ENCODE measurements at regions not wholly inside any gene's neighbourhood (a gene's known extent, or its start where the extent isn't known, plus 50 kb on each side); places are given as distances from the start of the nearest gene placed in this dataset.
A peak's percentile ranks its signal among the peaks of the same experiment; 100 is the strongest.

DNA sequence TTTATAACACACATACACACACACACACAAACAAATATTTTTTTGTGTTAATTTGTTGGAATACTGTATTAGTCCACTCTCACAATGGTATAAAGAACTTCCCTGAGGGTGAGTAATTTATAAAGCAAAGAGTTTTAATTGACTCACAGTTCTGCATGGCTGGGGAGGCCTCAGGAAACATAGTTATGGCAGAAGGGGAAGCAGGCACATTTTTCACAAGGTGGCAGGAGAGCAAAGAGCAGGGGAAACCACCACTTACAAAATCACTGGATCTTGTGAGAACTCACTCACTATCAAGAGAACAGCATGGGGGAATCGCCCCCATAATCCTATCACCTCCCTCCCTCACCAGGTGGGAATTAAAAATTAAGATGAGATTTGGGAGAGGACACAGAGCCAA lies 205.4 kb upstream of the PTPRD start:
- Mint-ChIP-seq H3K4me3 (no peak overlapping the region), H3K27ac (no peak overlapping the region), H3K27me3 (ENCODE audit: low read depth, poor library complexity) (no peaks in the 10 kb centered on the region), H3K9me3 (no peaks in the 10 kb centered on the region), H3K4me1 (no peaks in the 10 kb centered on the region), H3K36me3 (ENCODE audit: low read depth) (no peaks in the 10 kb centered on the region)
- DNase-seq: no peak
- TF ChIP-seq, protein P1, sequence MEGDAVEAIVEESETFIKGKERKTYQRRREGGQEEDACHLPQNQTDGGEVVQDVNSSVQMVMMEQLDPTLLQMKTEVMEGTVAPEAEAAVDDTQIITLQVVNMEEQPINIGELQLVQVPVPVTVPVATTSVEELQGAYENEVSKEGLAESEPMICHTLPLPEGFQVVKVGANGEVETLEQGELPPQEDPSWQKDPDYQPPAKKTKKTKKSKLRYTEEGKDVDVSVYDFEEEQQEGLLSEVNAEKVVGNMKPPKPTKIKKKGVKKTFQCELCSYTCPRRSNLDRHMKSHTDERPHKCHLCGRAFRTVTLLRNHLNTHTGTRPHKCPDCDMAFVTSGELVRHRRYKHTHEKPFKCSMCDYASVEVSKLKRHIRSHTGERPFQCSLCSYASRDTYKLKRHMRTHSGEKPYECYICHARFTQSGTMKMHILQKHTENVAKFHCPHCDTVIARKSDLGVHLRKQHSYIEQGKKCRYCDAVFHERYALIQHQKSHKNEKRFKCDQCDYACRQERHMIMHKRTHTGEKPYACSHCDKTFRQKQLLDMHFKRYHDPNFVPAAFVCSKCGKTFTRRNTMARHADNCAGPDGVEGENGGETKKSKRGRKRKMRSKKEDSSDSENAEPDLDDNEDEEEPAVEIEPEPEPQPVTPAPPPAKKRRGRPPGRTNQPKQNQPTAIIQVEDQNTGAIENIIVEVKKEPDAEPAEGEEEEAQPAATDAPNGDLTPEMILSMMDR (IDR thresholded peaks at IDR 0.05): no peak

DNA sequence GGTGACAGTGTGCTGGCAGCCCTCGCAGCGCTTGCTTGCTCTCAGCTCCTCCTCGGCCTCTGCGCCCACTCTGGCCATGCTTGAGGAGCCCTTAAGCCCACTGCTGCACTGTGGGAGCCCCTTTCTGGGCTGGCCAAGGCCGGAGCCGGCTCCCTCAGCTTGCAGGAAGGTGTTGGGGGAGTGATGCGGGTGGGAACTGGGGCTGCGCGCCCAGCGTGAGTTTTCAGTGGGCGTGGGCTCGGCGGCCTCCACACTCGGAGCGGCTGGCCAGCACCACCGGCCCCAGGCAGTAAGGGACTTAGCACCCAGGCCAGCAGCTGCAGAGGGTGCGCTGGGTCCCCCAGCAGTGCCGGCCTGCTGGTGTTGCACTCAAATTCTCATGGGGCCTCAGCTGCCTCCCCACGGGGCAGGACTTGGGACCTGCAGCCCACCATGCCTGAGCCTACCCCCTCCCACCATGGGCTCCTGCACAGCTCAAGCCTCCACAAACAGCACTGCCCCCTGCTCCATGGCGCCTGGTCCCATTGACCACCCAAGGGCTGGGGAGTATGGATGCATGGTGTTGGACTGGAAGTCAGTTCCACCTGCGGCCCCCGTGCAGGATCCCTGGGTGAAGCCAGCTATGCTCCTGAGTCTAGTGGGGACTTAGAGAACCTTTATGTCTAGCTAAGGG lies 223.1 kb upstream of the PTPRD start:
- Mint-ChIP-seq H3K27ac (no peak overlapping the region), H3K36me3 (ENCODE audit: low read depth) (no peaks in the 10 kb centered on the region), H3K4me1 (no peaks in the 10 kb centered on the region), H3K9me3 (peaks cover 3% of the 10 kb centered on the region), H3K4me3 (no peak overlapping the region), H3K27me3 (ENCODE audit: low read depth, poor library complexity) (no peaks in the 10 kb centered on the region)
- DNase-seq: no peak
- TF ChIP-seq, protein P1 (IDR thresholded peaks at IDR 0.05): no peak

DNA sequence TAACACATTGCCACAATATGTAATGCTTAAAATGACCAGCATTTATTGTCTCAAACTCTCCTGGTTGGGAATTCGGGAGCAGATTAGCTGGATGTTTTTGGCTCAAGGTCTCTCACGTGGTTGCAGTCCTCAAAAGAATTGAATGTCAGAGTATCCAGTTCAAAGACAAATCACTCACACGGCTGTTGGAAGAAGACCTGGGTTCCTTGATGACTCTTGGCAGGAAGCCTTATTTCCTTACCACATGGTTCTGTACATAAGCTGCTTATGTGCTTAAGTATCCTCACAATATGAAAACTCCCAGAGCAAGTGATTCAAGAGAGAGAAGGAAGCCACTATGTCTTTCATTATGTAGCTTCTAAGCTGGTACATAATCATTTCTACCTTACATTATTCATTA lies 230.3 kb upstream of the PTPRD start:
- no peak overlapping the region for H3K27ac Mint-ChIP-seq
- H3K9me3 Mint-ChIP-seq: peaks cover 5% of the 10 kb centered on the region
- H3K36me3 Mint-ChIP-seq (ENCODE audit: low read depth): no peaks in the 10 kb centered on the region
- H3K4me1 Mint-ChIP-seq: no peaks in the 10 kb centered on the region
- H3K27me3 Mint-ChIP-seq (ENCODE audit: low read depth, poor library complexity): peaks cover 4% of the 10 kb centered on the region
- H3K4me3 Mint-ChIP-seq: no peak overlapping the region
- no peak for DNase-seq
- TF ChIP-seq, protein P1 (IDR thresholded peaks at IDR 0.05): no peak

DNA sequence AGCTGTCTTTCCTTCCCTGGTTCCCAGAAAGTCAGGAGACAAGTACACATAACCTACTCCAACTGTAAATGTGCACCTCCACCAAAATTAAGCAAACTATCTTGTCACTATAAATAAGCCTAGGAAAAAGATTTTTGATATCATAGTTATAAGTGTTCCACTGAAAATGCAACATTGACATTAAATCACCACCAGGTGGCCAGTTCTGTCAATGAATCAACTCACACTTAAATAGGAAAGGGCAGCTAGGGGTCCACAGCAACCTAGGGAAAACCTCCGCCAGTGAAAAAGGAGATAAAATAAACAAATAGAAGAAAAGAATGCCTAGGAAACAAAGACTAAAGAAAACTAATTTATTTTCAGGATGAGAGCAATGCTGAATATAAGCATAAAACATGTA lies 243.0 kb upstream of the PTPRD start:
- Mint-ChIP-seq H3K36me3 (ENCODE audit: low read depth) (no peaks in the 10 kb centered on the region), H3K4me1 (no peaks in the 10 kb centered on the region), H3K27ac (no peak overlapping the region), H3K9me3 (peaks cover 3% of the 10 kb centered on the region), H3K4me3 (no peak overlapping the region), H3K27me3 (ENCODE audit: low read depth, poor library complexity) (no peaks in the 10 kb centered on the region)
- TF ChIP-seq, protein P1 (IDR thresholded peaks at IDR 0.05): peak; percentile 45
- no peak for DNase-seq

DNA sequence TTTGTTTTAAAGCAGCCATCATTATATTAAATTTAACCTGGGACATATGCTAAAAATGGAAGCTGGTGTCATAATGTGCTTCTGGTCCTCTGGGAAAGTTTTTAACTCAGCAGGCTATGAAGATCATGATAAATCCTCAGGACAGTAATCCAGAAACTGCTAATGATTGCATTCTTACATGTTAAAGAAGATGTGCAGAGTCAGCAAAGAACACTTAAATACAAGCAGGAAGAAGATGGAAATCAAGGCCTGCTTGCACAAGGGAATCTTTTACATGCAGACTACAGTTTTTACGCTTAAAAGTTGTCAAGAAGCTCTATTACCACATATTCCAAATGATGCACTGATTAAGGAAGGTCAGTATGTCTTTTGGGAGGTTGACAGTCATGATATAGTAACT lies 246.0 kb upstream of the PTPRD start:
- DNase-seq: no peak
- H3K27ac Mint-ChIP-seq: no peak overlapping the region

DNA sequence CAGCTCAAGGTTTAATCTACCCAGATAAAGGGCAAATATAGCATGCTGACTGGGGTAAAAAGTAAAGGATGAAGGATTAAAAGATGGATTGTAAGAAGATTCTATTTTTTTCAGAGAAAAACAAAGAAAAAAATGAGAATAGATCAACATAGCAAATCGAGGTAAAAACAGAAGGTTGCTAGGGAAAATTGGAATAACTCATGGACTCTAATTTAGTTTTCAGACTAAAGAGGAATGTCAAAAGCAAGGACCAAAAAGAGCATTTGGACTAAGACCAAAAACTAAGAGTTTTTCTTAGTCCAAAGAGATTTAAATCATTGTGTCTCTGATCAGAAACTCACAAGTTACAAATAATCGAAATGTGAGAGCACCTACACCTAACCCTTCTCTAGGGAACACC lies 250.7 kb upstream of the PTPRD start:
- no peaks in the 10 kb centered on the region for H3K4me1 Mint-ChIP-seq
- no peak overlapping the region for H3K27ac Mint-ChIP-seq
- H3K9me3 Mint-ChIP-seq: no peaks in the 10 kb centered on the region
- H3K36me3 Mint-ChIP-seq (ENCODE audit: low read depth): no peaks in the 10 kb centered on the region
- H3K4me3 Mint-ChIP-seq: no peak overlapping the region
- H3K27me3 Mint-ChIP-seq (ENCODE audit: low read depth, poor library complexity): no peaks in the 10 kb centered on the region
- DNase-seq: no peak
- TF ChIP-seq, protein P1 (IDR thresholded peaks at IDR 0.05): no peak

More for the DNA sequence above, 246.0 kb upstream of the PTPRD start:
- no peaks in the 10 kb centered on the region for H3K27me3 Mint-ChIP-seq (ENCODE audit: low read depth, poor library complexity)
- no peaks in the 10 kb centered on the region for H3K9me3 Mint-ChIP-seq
- TF ChIP-seq, protein P1 (IDR thresholded peaks at IDR 0.05): no peak
- no peak overlapping the region for H3K4me3 Mint-ChIP-seq
- no peaks in the 10 kb centered on the region for H3K4me1 Mint-ChIP-seq
- H3K36me3 Mint-ChIP-seq (ENCODE audit: low read depth): no peaks in the 10 kb centered on the region
